Stimulated activated CD4-positive, alpha-beta T cell treated with anti-CD3 and anti-CD28 coated beads, Interleukin-12 subunit alpha, Interleukin-12 subunit beta, amount 100 ng/mL, for 24 hours (primary cell): ENCODE measurements at regions not wholly inside any gene's neighbourhood (a gene's known extent, or its start where the extent isn't known, plus 50 kb on each side); places are given as distances from the start of the nearest gene placed in this dataset.

ENCODE experiments used
- DNase-seq, 2 experiments: peaks; one replicate each; pipeline ENCODE4 v3.0.0-alpha.2; 2020; ENCODE audit warnings: low read depth in 2 of 2

DNA sequence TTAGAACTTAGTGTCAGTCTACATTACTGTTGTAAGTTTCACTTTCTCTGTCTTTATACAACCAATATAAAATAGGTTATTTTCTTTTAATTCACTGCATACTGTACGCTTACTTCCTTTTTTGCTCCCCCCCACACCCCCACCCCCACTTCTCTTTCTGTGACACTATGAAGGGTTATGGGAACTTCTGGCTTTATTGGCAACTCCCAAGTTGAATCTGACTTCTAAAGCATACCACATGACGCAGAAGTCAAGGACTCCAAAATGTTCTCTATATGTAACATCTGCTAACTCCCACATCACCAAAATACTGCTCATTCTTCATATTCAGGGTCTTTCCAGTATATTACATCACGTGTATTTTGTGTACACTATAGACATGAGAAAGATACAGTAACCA, 81.2 kb upstream of the ATXN7L3B start:
- DNase-seq: no peak

DNA sequence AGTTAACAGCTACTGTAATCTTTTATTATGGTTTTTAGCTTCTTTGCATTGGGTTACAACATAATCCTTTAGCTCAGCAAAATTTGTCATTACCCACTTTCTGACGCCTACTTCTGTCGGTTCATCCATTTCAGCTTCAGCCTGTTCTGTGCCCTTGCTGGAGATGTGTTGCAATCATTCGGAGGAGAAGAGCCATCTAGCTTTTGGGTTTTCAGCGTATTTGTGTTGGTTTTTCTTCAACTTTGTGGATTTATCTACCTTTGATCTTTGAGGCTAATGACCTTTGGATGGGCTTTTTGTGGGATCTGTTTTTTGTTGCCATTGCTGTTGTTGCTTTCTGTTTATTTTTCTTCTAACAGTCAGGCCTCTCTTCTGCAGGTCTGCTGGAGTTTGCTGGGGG, 69.2 kb upstream of the ATXN7L3B start:
- DNase-seq: no peak

DNA sequence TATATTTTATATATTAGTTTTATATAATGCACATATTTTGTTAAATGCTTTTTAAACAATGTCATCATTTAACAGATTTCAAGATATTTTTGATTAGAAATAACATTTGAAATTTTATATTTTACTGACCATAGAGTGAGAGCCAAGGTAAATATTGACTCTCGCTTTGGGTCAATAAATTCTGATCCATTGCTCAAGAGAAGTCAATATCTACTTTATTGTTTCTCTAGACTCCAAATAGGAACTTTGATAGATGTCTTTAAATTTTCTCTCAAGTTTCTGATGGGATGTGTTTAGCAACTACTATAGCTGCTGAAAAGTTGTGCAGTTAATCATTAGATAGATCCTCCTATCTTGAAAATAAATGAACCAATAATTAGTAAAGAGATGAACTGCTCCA, 61.4 kb upstream of the ATXN7L3B start:
- no peak for DNase-seq

DNA sequence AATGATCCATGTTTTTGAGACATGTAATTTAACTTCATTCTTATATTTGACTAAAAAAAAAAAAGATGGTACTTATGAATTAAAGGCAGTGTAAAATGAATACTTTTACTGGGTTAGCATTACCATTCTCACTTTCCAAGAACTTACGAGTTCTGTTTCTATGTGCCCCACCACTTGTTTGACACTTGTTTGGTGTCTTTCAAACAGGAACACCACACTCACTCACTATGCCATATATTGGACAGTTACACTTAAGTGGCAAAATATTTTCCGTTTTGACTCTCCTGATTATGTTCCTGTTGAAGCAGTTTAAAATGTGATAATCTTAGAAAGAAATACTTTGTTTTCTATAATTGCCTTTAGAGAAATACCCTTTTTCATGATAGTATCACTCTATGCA, 56.6 kb upstream of the ATXN7L3B start:
- no peak for DNase-seq

DNA sequence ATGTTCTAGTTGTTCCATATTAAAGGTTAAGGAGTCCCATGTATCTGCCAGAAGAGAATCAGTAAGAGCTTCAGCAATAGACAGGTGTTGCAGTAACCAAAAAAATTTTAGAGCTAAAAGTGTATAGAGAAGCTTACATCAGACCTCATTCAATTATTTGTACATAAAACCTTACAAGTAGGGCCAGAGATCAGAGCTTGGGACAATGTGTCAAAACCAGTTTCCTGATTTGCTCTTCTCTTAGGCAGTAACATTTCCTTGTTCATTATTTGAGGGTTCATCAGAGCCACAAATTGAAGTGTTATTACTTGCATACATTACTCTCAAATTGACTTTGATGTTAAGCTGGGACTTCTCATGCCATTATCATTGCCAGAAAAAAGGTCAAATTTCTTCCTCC, 55.5 kb upstream of the ATXN7L3B start:
- DNase-seq: no peak

DNA sequence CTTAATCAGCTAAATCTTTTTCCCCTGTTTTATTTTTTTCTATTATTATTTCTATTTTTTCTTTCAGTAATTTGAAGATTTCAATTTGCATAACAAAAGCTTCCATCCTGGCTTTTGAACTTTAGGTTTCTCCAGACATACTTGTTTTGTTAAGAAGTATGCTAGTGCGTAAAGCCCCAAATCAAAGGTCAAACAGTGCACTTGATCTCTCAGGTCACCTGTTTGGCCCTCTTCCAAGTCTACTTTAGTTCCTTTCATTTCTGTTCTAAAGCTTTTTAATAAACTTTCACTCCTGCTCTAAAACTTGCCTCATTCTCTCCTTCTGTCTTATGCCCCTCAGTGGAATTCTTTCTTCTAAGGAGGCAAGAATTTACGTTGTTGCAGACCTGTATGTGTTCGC, 54.6 kb upstream of the ATXN7L3B start:
- DNase-seq: no peak
